GM12878 (cell line): ENCODE measurements at regions not wholly inside any gene's neighbourhood (a gene's known extent, or its start where the extent isn't known, plus 50 kb on each side); places are given as distances from the start of the nearest gene placed in this dataset.

Experiments used
- ATF7 ChIP-seq: fragments of 450-650 bp; IDR thresholded peaks from 2 replicates; pipeline ENCODE4 v1.6.1; 2016; ENCODE audit warnings: low read depth, mild to moderate bottlenecking
- CHD1 ChIP-seq: IDR thresholded peaks from 2 replicates; pipeline ENCODE4 v1.6.1; 2012; ENCODE audit warnings: low read depth, low read length, improper control_type of control experiment
- ETV6 ChIP-seq, 2 experiments: fragments of 450-650 bp in 1 of 2; IDR thresholded peaks in 1 of 2; conservative IDR thresholded peaks in 1 of 2; 2 replicates each; pipeline ENCODE4 v1.6.1; 2014; ENCODE audit warnings: antibody characterized with exemption in 1 of 2, borderline replicate concordance in 1 of 2, low read depth in 1 of 2, mild to moderate bottlenecking in 1 of 2, moderate library complexity in 1 of 2
- EZH2 ChIP-seq: IDR thresholded peaks from 2 replicates; pipeline ENCODE4 v1.6.1; 2012; ENCODE audit warnings: low read depth, mild to moderate bottlenecking, control low read depth, inconsistent platforms, low read length, borderline replicate concordance; ENCODE audit not compliant: control insufficient read depth
- KLF5 ChIP-seq: fragments of 450-650 bp; IDR thresholded peaks from 2 replicates; pipeline ENCODE4 v1.6.1; 2014; ENCODE audit warnings: mild to moderate bottlenecking; ENCODE audit not compliant: partially characterized antibody
- MYB ChIP-seq: fragments of 150-350 bp; IDR thresholded peaks from 2 replicates; pipeline ENCODE4 v1.6.1; 2014; ENCODE audit warnings: mild to moderate bottlenecking, low read depth, low read length, borderline replicate concordance
- NFYA ChIP-seq: IDR thresholded peaks from 2 replicates; pipeline ENCODE4 v1.6.1; 2011; ENCODE audit warnings: low read depth, mild to moderate bottlenecking, low read length, improper control_type of control experiment, borderline replicate concordance
- PAX5 ChIP-seq: IDR thresholded peaks from 2 replicates; pipeline ENCODE4 v1.6.1; 2011; ENCODE audit warnings: low read depth, low read length, borderline replicate concordance
- PAX8 ChIP-seq: fragments of 450-650 bp; IDR thresholded peaks from 2 replicates; pipeline ENCODE4 v1.6.1; 2017; ENCODE audit warnings: mild to moderate bottlenecking, moderate library complexity
- RAD21 ChIP-seq: IDR thresholded peaks from 2 replicates; pipeline ENCODE4 v1.6.1; 2011; ENCODE audit warnings: mild to moderate bottlenecking, low read depth, low read length, moderate library complexity; ENCODE audit not compliant: insufficient read depth
- SRF ChIP-seq, 2 experiments: IDR thresholded peaks; 2 replicates each; pipeline ENCODE4 v1.6.1; 2011; ENCODE audit warnings: low read depth in 2 of 2, low read length in 2 of 2, mild to moderate bottlenecking in 1 of 2, moderate library complexity in 1 of 2
- TBL1XR1 ChIP-seq: IDR thresholded peaks from 2 replicates; pipeline ENCODE4 v1.6.1; 2012; ENCODE audit warnings: low read depth, low read length, improper control_type of control experiment
- ZNF384 ChIP-seq: IDR thresholded peaks from 2 replicates; pipeline ENCODE4 v1.6.1; 2012; ENCODE audit warnings: low read depth, mild to moderate bottlenecking, low read length, improper control_type of control experiment, borderline replicate concordance
- ZSCAN29 ChIP-seq: fragments of 450-650 bp; IDR thresholded peaks from 2 replicates; pipeline ENCODE4 v1.6.1; 2017; ENCODE audit warnings: mild to moderate bottlenecking, moderate library complexity
- TF ChIP-seq, protein P1 (sequence below): IDR thresholded peaks from 2 replicates; pipeline ENCODE4 v1.6.1; 2011; ENCODE audit warnings: mild to moderate bottlenecking, low read depth, low read length, moderate library complexity; ENCODE audit not compliant: insufficient replicate concordance

DNA sequence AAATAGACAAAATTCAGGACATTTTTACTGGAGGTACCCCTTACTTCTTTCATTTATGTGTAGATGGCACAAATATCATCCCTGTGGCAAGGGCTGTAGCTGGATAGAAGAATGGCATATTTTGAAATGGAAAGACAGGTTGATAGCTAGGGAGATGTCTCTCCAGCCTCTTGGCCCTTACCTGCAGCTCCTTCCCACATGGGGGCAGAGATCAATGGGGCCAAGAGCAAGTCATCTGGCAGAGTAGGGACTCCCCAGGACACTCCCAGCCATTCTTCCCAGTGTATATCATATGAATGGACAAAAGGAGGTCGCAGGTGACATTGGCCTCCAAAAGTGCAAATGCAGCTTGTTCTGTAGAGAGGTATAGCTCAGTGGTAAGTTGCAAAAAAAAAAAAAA is 192.2 kb upstream of the ATP5MC3 start (continued):
- TF ChIP-seq, protein P1, sequence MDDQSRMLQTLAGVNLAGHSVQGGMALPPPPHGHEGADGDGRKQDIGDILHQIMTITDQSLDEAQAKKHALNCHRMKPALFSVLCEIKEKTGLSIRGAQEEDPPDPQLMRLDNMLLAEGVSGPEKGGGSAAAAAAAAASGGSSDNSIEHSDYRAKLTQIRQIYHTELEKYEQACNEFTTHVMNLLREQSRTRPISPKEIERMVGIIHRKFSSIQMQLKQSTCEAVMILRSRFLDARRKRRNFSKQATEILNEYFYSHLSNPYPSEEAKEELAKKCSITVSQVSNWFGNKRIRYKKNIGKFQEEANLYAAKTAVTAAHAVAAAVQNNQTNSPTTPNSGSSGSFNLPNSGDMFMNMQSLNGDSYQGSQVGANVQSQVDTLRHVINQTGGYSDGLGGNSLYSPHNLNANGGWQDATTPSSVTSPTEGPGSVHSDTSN: no peak
- no peak for TF ChIP-seq SRF (IDR thresholded peaks at IDR 0.05; ENCODE audit: low read depth in 2 of 2, low read length in 2 of 2)
- no peak for TF ChIP-seq CHD1
- TF ChIP-seq PAX8: no peak
- no peak for TF ChIP-seq ETV6 (conservative IDR thresholded peaks at IDR 0.05 in 1 of 2, IDR thresholded peaks at IDR 0.05 in 1 of 2; ENCODE audit: borderline replicate concordance in 1 of 2, low read depth in 1 of 2)
- no peak for TF ChIP-seq ZSCAN29
- TF ChIP-seq EZH2: no peak
- no peak for TF ChIP-seq PAX5
- no peak for TF ChIP-seq NFYA
- TF ChIP-seq KLF5: no peak
- TF ChIP-seq MYB: no peak
- TF ChIP-seq ATF7: no peak
- TF ChIP-seq RAD21: no peak
- TF ChIP-seq TBL1XR1: no peak
- TF ChIP-seq ZNF384: no peak
